HG03159 (cell line): ENCODE measurements at regions not wholly inside any gene's neighbourhood (a gene's known extent, or its start where the extent isn't known, plus 50 kb on each side); places are given as distances from the start of the nearest gene placed in this dataset.
"Not testable (repeated sequence)": the region's sequence is repeated elsewhere in the genome, so short reads cannot be mapped to it uniquely, and the experiment has no call there.

Source experiments
- ATAC-seq: cut with Tn5 transposase; IDR thresholded peaks from one replicate; pipeline ENCODE4 v1.9.1; 2021; ENCODE audit warnings: mild to moderate bottlenecking, moderate library complexity; ENCODE audit not compliant: unreplicated experiment

- no peak for ATAC-seq
Observed at GRCh38 chr4:38278255-38278654, 318.1 kb downstream of the PTTG2 start.

- ATAC-seq, result no peak
Observed at GRCh38 chr4:38279077-38279476, 318.9 kb downstream of the PTTG2 start.

GRCh38 chr4:38279650-38280322 is 319.6 kb downstream of the PTTG2 start:
- ATAC-seq, result no peak

- ATAC-seq, result no peak
Observed at GRCh38 chr4:38280323-38280706, 320.1 kb downstream of the PTTG2 start.

- no peak for ATAC-seq
Observed at GRCh38 chr4:38281371-38282071, 321.3 kb downstream of the PTTG2 start.

- ATAC-seq, result no peak
Observed at GRCh38 chr4:38283724-38284123, 323.5 kb downstream of the PTTG2 start.

- no peak for ATAC-seq
Observed at GRCh38 chr4:38284294-38285030, 324.3 kb downstream of the PTTG2 start.

GRCh38 chr4:38287101-38287851 is 327.1 kb downstream of the PTTG2 start:
- no peak for ATAC-seq

GRCh38 chr4:38289553-38289952 is 329.4 kb downstream of the PTTG2 start:
- ATAC-seq, result no peak

- ATAC-seq, result no peak
Observed at GRCh38 chr4:38290366-38290765, 330.2 kb downstream of the PTTG2 start.

- no peak for ATAC-seq
Observed at GRCh38 chr4:38290914-38291313, 330.7 kb downstream of the PTTG2 start.

GRCh38 chr4:38292529-38292928 is 332.3 kb downstream of the PTTG2 start:
- ATAC-seq, result no peak

GRCh38 chr4:38294238-38294637 is 334.0 kb downstream of the PTTG2 start:
- no peak for ATAC-seq

GRCh38 chr4:38297061-38297460 is 336.9 kb downstream of the PTTG2 start:
- ATAC-seq, result no peak

GRCh38 chr4:38298868-38299713 is 338.9 kb downstream of the PTTG2 start:
- no peak for ATAC-seq

GRCh38 chr4:38302910-38303309 is 342.7 kb downstream of the PTTG2 start:
- no peak for ATAC-seq

GRCh38 chr4:38304460-38304859 is 344.3 kb downstream of the PTTG2 start:
- ATAC-seq, result not testable (repeated sequence)

GRCh38 chr4:38306482-38307071 is 346.4 kb downstream of the PTTG2 start:
- peak; percentile 57 for ATAC-seq

GRCh38 chr4:38308728-38309311 is 348.6 kb downstream of the PTTG2 start:
- no peak for ATAC-seq

- no peak for ATAC-seq
Observed at GRCh38 chr4:38309471-38309870, 349.3 kb downstream of the PTTG2 start.
